Astrocyte (in vitro differentiated cells and primary cell): ENCODE measurements at regions not wholly inside any gene's neighbourhood (a gene's known extent, or its start where the extent isn't known, plus 50 kb on each side); places are given as distances from the start of the nearest gene placed in this dataset.

Experiments used
- DNase-seq: peaks from one replicate; pipeline ENCODE4 v3.0.0-alpha.2; 2010; ENCODE audit warnings: low read depth
- FAIRE-seq: peaks from 2 replicates; lab custom pipeline; 2011; peaks lifted over from hg19 to GRCh38; lab: Jason Lieb, UNC
- H2AFZ ChIP-seq: 2 replicates; pipeline ENCODE4 v1.6.0; 2012; ENCODE audit warnings: low read depth, low read length, inconsistent platforms
- H3K27ac ChIP-seq: 2 replicates; pipeline ENCODE4 v1.5.1; 2011; ENCODE audit warnings: low read depth, low read length, inconsistent platforms
- H3K27me3 ChIP-seq: 2 replicates; pipeline ENCODE4 v1.6.0; 2011; ENCODE audit warnings: low read length, inconsistent platforms; ENCODE audit not compliant: insufficient read depth
- H3K36me3 ChIP-seq: 2 replicates; pipeline ENCODE4 v1.5.1; 2011; ENCODE audit warnings: low read length, inconsistent platforms; ENCODE audit not compliant: insufficient read depth
- H3K4me1 ChIP-seq: 2 replicates; pipeline ENCODE4 v1.5.1; 2011; ENCODE audit warnings: low read length, inconsistent platforms; ENCODE audit not compliant: insufficient read depth
- H3K4me2 ChIP-seq: 2 replicates; pipeline ENCODE4 v1.6.0; 2012; ENCODE audit warnings: low read length, inconsistent platforms
- H3K4me3 ChIP-seq: 2 replicates; pipeline ENCODE4 v1.5.1; 2011; ENCODE audit warnings: low read depth, mild to moderate bottlenecking, low read length, inconsistent platforms; ENCODE audit not compliant: insufficient read depth
- H3K79me2 ChIP-seq: 2 replicates; pipeline ENCODE4 v1.6.0; 2012; ENCODE audit warnings: mild to moderate bottlenecking, low read length, inconsistent platforms; ENCODE audit not compliant: insufficient read depth
- H3K9ac ChIP-seq: 2 replicates; pipeline ENCODE4 v1.6.0; 2012; ENCODE audit warnings: mild to moderate bottlenecking, low read length, inconsistent platforms
- H3K9me3 ChIP-seq: 2 replicates; pipeline ENCODE4 v1.5.1; 2012; ENCODE audit warnings: low read depth, mild to moderate bottlenecking, low read length, inconsistent platforms; ENCODE audit not compliant: insufficient read depth
- H4K20me1 ChIP-seq: 2 replicates; pipeline ENCODE4 v1.6.0; 2012; ENCODE audit warnings: low read length, inconsistent platforms; ENCODE audit not compliant: insufficient read depth
- H3K27ac Mint-ChIP-seq: one replicate; pipeline ENCODE4 v1.8.0; 2021; ENCODE audit warnings: mild to moderate bottlenecking, mixed read lengths; ENCODE audit not compliant: unreplicated experiment
- H3K27me3 Mint-ChIP-seq: one replicate; pipeline ENCODE4 v1.8.0; 2021; ENCODE audit warnings: low read depth, mixed read lengths; ENCODE audit not compliant: unreplicated experiment
- H3K36me3 Mint-ChIP-seq: one replicate; pipeline ENCODE4 v1.8.0; 2021; ENCODE audit warnings: low read depth, mixed read lengths; ENCODE audit not compliant: unreplicated experiment
- H3K4me1 Mint-ChIP-seq: one replicate; pipeline ENCODE4 v1.8.0; 2021; ENCODE audit warnings: low read depth, mixed read lengths; ENCODE audit not compliant: unreplicated experiment
- H3K4me3 Mint-ChIP-seq: one replicate; pipeline ENCODE4 v1.8.0; 2021; ENCODE audit warnings: mild to moderate bottlenecking, moderate library complexity, mixed read lengths; ENCODE audit not compliant: unreplicated experiment
- H3K9me3 Mint-ChIP-seq: one replicate; pipeline ENCODE4 v1.8.0; 2021; ENCODE audit warnings: mild to moderate bottlenecking, mixed read lengths; ENCODE audit not compliant: unreplicated experiment
- EZH2 ChIP-seq: IDR thresholded peaks from 2 replicates; pipeline ENCODE4 v1.6.1; 2012; ENCODE audit warnings: mild to moderate bottlenecking, low read length, inconsistent platforms; ENCODE audit not compliant: insufficient read depth
- TF ChIP-seq, protein P1 (sequence below): IDR thresholded peaks from 2 replicates; pipeline ENCODE4 v1.5.1; 2011; ENCODE audit warnings: low read depth, mild to moderate bottlenecking, inconsistent platforms, low read length, moderate library complexity; ENCODE audit not compliant: insufficient read depth

DNA sequence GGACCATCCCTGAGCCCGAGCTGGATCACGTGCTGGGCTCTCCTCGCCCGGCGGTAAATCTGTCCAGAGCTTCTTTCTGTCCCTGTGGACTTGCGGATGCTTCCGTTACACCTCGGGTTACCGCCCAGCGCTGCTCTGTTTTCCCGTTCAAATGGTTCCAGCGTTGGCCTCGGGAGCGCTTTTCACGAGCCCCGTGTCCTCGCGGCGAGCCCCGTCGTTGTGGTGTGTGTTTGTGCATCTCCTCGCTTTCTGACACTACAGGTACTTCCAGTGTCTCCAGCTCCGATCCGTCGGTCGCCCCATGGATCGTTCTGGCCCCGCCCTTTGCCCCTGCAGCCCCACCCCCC lies 77.4 kb downstream of the RTP5 start:
- no peak for DNase-seq
- H3K4me3 Mint-ChIP-seq = no peak overlapping the region
- FAIRE-seq = no peak

DNA sequence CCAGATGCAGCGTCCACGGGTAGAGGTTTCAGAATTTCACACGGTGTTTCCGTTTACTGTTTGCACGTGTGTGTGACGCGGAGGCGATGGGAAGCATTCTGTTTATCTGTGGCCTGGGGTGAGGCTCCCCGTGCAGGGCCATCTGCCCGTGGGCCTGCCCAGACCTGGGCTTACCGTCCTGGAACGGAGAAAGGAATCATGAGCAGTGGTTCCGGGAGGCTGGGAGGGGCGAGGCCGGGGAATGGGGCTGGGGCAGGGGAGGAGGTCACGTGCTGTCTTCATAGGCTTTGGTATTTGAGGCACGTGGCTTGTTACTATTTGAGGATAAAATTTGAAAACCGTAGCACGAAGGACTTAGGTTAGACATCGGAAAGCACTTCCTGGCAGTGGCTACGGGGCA lies 77.9 kb downstream of the RTP5 start:
- Histone ChIP-seq H3K4me3 (no peak overlapping the region), H3K4me1 (no peaks in the 10 kb centered on the region), H3K9ac (no peak overlapping the region), H3K79me2 (no peaks in the 10 kb centered on the region), H3K9me3 (peaks cover 4% of the 10 kb centered on the region), H2AFZ (no peak overlapping the region), H3K27ac (no peak overlapping the region), H3K27me3 (peaks cover 16% of the 10 kb centered on the region), H3K4me2 (no peak overlapping the region), H4K20me1 (peaks cover 8% of the 10 kb centered on the region), H3K36me3 (no peaks in the 10 kb centered on the region)
- DNase-seq (no peak), FAIRE-seq (no peak)
- H3K9me3 Mint-ChIP-seq = peaks cover 7% of the 10 kb centered on the region
- H3K4me3 Mint-ChIP-seq = no peak overlapping the region
- H3K4me1 Mint-ChIP-seq = peaks cover 2% of the 10 kb centered on the region
- TF ChIP-seq, protein P1, sequence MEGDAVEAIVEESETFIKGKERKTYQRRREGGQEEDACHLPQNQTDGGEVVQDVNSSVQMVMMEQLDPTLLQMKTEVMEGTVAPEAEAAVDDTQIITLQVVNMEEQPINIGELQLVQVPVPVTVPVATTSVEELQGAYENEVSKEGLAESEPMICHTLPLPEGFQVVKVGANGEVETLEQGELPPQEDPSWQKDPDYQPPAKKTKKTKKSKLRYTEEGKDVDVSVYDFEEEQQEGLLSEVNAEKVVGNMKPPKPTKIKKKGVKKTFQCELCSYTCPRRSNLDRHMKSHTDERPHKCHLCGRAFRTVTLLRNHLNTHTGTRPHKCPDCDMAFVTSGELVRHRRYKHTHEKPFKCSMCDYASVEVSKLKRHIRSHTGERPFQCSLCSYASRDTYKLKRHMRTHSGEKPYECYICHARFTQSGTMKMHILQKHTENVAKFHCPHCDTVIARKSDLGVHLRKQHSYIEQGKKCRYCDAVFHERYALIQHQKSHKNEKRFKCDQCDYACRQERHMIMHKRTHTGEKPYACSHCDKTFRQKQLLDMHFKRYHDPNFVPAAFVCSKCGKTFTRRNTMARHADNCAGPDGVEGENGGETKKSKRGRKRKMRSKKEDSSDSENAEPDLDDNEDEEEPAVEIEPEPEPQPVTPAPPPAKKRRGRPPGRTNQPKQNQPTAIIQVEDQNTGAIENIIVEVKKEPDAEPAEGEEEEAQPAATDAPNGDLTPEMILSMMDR = no peak
- TF ChIP-seq EZH2 = no peak
- H3K27ac Mint-ChIP-seq = no peak overlapping the region
- H3K36me3 Mint-ChIP-seq = peaks cover 1% of the 10 kb centered on the region
- peaks cover 54% of the 10 kb centered on the region for H3K27me3 Mint-ChIP-seq

More for the DNA sequence above, 77.4 kb downstream of the RTP5 start:
- Mint-ChIP-seq H3K36me3 (peaks cover 1% of the 10 kb centered on the region), H3K9me3 (peaks cover 7% of the 10 kb centered on the region), H3K27me3 (peaks cover 52% of the 10 kb centered on the region), H3K4me1 (peaks cover 2% of the 10 kb centered on the region), H3K27ac (no peak overlapping the region)
- no peak overlapping the region for H2AFZ ChIP-seq
- TF ChIP-seq, protein P1 = no peak
- TF ChIP-seq EZH2 = no peak
- no peak overlapping the region for H3K4me2 ChIP-seq
- no peak overlapping the region for H3K9ac ChIP-seq
- H3K4me3 ChIP-seq = no peak overlapping the region
- H3K36me3 ChIP-seq = no peaks in the 10 kb centered on the region
- H3K4me1 ChIP-seq = no peaks in the 10 kb centered on the region
- H3K27me3 ChIP-seq = peaks cover 14% of the 10 kb centered on the region
- H4K20me1 ChIP-seq = peaks cover 8% of the 10 kb centered on the region
- H3K79me2 ChIP-seq = no peaks in the 10 kb centered on the region
- peaks cover 4% of the 10 kb centered on the region for H3K9me3 ChIP-seq
- no peak overlapping the region for H3K27ac ChIP-seq

DNA sequence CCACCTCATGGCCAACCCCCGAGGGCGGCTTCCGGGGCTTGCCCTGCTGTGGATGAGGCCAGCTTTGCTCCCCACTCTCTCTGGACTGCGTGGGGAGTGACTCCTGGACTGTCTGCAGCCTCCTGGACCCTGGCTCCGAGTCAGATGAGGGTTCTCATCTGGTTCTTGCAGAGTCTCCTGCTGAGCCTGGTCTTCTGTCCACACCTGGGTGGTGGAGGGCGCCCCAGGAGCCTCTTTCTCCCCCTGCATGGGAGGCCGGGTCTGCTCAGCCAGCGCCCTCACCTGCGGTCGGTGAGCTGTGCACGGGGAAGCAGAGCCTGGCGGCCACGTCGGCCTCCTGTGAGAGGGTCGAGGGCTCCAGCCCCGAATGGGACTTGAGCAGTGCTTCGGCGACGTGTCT lies 78.3 kb downstream of the RTP5 start:
- Histone ChIP-seq H4K20me1 (peaks cover 8% of the 10 kb centered on the region), H3K9ac (no peak overlapping the region), H3K9me3 (peaks cover 4% of the 10 kb centered on the region), H2AFZ (no peak overlapping the region), H3K4me1 (no peaks in the 10 kb centered on the region), H3K4me2 (no peak overlapping the region), H3K4me3 (no peak overlapping the region), H3K27ac (no peak overlapping the region), H3K79me2 (no peaks in the 10 kb centered on the region), H3K36me3 (no peaks in the 10 kb centered on the region), H3K27me3 (peaks cover 16% of the 10 kb centered on the region)
- Mint-ChIP-seq H3K4me3 (no peak overlapping the region), H3K9me3 (peaks cover 7% of the 10 kb centered on the region), H3K4me1 (no peaks in the 10 kb centered on the region), H3K27ac (no peak overlapping the region), H3K27me3 (peaks cover 55% of the 10 kb centered on the region), H3K36me3 (peaks cover 1% of the 10 kb centered on the region)
- TF ChIP-seq EZH2 = no peak
- TF ChIP-seq, protein P1 = no peak
- DNase-seq (no peak), FAIRE-seq (no peak)
